GM18505 (cell line): ENCODE measurements at regions not wholly inside any gene's neighbourhood (a gene's known extent, or its start where the extent isn't known, plus 50 kb on each side); places are given as distances from the start of the nearest gene placed in this dataset.
"Not testable (repeated sequence)": the region's sequence is repeated elsewhere in the genome, so short reads cannot be mapped to it uniquely, and the experiment has no call there.

Source experiments
- ATAC-seq: cut with Tn5 transposase; IDR thresholded peaks from one replicate; pipeline ENCODE4 v1.9.1; 2021; ENCODE audit not compliant: unreplicated experiment
- POLR2A ChIP-seq: IDR thresholded peaks from 4 replicates; pipeline ENCODE4 v1.6.1; 2011; ENCODE audit warnings: borderline replicate concordance; ENCODE audit not compliant: insufficient read depth, insufficient read length; ENCODE audit errors: extremely low read depth

DNA sequence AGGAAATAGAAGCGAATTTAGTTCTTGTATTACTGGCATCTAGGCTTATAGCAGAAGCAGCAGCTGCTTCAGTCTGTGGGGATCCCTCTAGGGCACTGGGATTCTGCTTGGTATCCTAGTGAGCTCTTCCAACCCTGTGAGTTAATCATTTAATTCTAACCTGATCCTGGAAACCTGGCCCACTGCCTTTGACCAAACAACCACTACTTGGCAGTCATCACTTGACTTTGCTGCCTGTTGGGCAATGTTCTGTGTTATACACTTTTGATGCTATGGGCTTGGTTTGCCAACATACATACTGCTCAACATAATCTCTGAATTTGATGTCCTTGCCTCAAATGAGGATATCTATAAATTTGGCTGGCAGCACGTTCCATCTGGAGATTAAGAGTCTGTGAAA, 813.4 kb downstream of the ANKRD7 start:
- no peak for ATAC-seq
- TF ChIP-seq POLR2A: no peak

DNA sequence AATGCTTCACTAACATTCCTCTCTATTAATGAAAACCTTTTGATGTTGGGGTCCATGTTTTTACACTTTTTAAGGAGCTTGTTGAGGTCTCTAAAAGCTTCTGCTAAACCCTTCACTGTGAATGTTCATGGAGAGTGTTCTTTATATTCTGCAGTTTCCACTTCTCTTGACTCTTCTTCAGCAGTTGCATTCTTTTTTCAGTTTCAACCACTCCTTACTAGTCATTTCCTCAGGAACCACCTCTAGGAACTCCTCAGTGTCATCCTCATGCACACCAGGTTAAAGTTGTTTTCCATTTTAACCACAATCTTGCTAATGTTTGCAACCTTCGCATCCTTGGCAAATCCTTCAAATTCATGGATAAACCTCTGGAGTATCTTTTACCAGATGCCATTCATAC, 821.6 kb downstream of the ANKRD7 start:
- no peak for TF ChIP-seq POLR2A
- no peak for ATAC-seq

DNA sequence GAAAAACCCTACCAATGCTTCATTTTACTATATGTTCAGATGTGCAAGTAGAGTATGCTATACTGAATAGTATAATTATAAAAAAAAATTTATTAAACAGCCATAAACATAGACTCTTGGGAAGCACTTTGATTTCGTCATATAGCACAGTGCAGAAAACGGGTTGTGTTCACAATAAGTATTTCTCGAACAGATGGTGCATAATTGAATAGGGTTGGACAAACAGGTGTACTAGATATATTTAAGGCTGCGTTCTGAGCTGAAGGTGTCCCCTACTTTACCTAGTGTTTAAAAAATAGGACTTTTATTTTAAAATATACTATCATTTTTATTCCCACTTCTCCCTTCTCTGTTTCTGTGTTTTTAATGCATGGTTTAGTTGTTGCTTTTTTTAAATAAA, 841.5 kb downstream of the ANKRD7 start:
- TF ChIP-seq POLR2A: no peak
- no peak for ATAC-seq

DNA sequence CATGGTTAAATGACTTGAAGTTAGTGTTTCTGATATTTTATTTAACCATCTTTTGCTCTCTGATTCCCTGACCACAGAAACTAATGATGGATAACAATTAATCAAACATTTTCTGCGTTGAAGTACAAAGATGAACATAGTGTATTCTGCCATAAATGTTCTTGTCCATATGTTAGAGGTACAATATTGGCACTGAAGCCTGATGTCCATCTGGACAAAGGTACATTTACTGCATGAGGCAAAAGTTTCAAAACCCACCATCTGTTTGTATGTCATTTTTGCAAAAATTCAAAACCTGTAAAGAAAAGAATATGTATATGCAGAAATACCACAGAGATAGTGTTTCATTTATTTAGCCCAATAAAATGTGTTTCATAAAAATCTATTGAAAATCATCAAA, 861.5 kb downstream of the ANKRD7 start:
- ATAC-seq: no peak

DNA sequence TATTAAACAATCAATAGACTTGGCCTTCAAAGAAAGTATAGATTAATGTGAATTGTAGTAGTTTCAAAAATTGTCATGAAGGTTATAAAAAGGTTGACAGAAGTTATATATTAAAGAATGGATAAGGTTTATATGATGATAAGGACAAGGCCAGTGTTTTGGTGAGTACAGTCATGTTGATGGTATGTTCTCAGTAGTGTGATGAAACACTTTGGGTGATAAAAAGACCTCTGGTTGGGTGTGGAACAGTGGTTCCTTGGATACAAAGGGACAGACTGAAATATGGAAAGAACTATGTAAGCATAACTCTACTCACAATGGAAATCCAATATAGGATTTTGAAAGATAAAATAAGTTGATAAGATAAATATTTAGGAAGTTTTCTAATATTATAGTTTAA, 866.3 kb downstream of the ANKRD7 start:
- TF ChIP-seq POLR2A: no peak

More for the DNA sequence above, 861.5 kb downstream of the ANKRD7 start:
- no peak for TF ChIP-seq POLR2A

DNA sequence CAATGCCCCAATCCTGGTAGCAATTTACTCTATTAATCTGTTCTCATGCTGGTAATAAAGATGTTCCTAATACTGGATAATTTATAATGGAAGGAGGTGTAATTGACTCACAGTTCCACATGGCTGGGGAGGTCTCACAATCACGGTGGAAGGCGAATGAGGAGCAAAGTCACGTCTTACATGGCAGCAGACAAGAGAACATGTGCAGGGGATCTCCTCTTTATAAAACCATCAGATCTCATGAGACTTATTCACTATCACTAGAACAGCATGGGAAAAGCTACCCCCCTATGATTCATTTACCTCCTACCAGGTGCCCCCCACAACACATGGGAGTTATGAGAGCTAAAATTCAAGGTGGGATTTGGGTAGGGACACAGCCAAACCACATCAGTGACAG, 872.2 kb downstream of the ANKRD7 start:
- no peak for ATAC-seq
- TF ChIP-seq POLR2A: no peak

More for the DNA sequence above, 866.3 kb downstream of the ANKRD7 start:
- no peak for ATAC-seq

DNA sequence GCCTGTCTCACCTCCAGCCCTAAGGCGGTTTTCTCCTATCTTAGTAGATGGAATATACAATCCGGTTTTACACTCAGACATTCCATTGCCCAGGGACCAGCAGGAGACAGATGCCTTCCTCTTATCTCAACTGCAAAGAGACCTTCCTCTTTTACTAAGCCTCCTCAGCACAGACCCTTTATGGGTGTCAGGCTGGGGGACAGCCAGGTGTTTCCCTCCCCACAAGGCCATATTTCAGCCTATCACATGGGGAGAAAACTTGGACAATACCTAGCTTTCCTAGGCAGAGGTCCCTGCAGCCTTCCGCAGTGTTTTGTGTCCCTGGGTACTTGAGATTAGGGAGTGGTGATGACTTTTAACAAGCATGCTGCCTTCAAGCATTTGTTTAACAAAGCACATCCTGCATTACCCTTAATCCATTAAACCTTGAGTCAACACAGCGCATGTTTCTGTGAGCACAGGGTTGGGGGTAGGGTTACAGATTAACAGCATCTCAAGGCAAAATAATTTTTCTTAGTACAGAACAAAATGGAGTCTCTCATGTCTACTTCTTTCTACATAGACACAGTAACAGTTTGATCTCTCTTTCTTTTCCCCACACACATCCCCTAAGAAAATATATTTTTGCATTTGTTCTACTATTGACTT, 876.2 kb downstream of the ANKRD7 start:
- not testable (repeated sequence) for ATAC-seq

- ATAC-seq: no peak
- TF ChIP-seq POLR2A: no peak
Measured at GRCh38 chr7:119102291-119102690, 877.8 kb downstream of the ANKRD7 start.

GRCh38 chr7:119105381-119105780, 880.9 kb downstream of the ANKRD7 start:
- TF ChIP-seq POLR2A: no peak
- ATAC-seq: no peak

GRCh38 chr7:119123326-119123725, 898.8 kb downstream of the ANKRD7 start:
- ATAC-seq: no peak
- no peak for TF ChIP-seq POLR2A

GRCh38 chr7:119127706-119128105, 903.2 kb downstream of the ANKRD7 start:
- no peak for TF ChIP-seq POLR2A
- no peak for ATAC-seq

DNA sequence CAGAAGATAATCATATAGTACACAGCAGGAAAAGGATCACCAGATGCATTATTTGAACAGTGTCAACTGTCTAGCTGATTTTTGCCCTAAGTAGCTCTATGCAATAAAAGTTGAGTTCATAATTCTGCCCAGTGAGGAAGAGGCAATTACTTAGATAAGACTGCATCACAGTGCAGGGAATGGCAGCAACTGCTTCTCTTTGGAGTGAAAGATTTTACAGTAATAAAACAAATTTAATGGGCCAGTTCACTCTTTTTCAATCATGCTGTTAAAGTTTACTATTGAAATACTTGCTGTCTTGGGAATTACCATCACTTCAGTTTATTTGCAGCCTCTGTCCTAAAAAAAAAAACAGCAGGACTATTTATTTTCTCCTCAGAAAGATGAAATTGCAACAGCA, 907.9 kb downstream of the ANKRD7 start:
- no peak for TF ChIP-seq POLR2A
- no peak for ATAC-seq

DNA sequence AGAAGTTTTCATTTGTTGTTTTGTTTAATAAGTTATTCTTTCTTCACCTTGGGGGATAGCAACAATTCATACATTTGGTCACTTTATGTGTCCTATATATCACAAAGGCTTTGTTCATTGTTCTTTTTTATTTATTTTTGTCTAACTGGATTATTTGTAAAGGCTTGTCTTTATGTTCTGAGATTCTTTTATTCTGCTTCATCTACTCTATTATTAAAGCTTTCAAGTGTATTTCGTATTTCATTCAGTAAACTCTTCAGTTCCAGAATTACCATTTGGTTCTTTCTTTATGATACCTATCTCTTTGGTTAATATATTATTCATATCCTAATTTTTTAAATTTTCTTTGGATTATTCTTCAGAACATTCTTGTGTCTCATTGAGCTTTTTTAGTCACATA, 942.9 kb downstream of the ANKRD7 start:
- ATAC-seq: no peak

GRCh38 chr7:119172043-119172442, 947.5 kb downstream of the ANKRD7 start:
- TF ChIP-seq POLR2A: no peak
- no peak for ATAC-seq

More for the DNA sequence above, 942.9 kb downstream of the ANKRD7 start:
- no peak for TF ChIP-seq POLR2A
